HCT116 (cell line): ENCODE measurements at regions not wholly inside any gene's neighbourhood (a gene's known extent, or its start where the extent isn't known, plus 50 kb on each side); places are given as distances from the start of the nearest gene placed in this dataset.

Experiments
- CEBPB ChIP-seq: IDR thresholded peaks from 2 replicates; pipeline ENCODE4 v1.6.1; 2012; ENCODE audit warnings: low read depth
- ELF1 ChIP-seq: IDR thresholded peaks from 2 replicates; pipeline ENCODE4 v1.6.1; 2012; ENCODE audit warnings: low read depth, borderline replicate concordance
- EZH2 ChIP-seq: fragments of 200-600 bp; sonication (generic); IDR thresholded peaks from 2 replicates; pipeline ENCODE4 v1.6.1; 2017; ENCODE audit warnings: antibody characterized with exemption, mixed run types
- EZH2phosphoT487 ChIP-seq: fragments of 200-600 bp; IDR thresholded peaks from 2 replicates; pipeline ENCODE4 v1.6.1; 2018; ENCODE audit warnings: antibody characterized with exemption, borderline replicate concordance
- JUND ChIP-seq: IDR thresholded peaks from 2 replicates; pipeline ENCODE4 v1.6.1; 2012
- POLR2A ChIP-seq: IDR thresholded peaks from 2 replicates; pipeline ENCODE4 v1.7.0; 2011; ENCODE audit warnings: borderline replicate concordance; ENCODE audit not compliant: insufficient read depth, insufficient read length; ENCODE audit errors: extremely low read depth
- POLR2AphosphoS5 ChIP-seq: IDR thresholded peaks from 2 replicates; pipeline ENCODE4 v1.6.1; 2011; ENCODE audit warnings: mild to moderate bottlenecking, low read depth, low read length, moderate library complexity
- SIN3A ChIP-seq: IDR thresholded peaks from 2 replicates; pipeline ENCODE4 v1.6.1; 2012; ENCODE audit warnings: low read depth
- SP1 ChIP-seq: IDR thresholded peaks from 2 replicates; pipeline ENCODE4 v1.6.1; 2012; ENCODE audit warnings: low read depth
- YY1 ChIP-seq: IDR thresholded peaks from 2 replicates; pipeline ENCODE4 v1.6.1; 2011; ENCODE audit warnings: low read length, low read depth, moderate library complexity, mild to moderate bottlenecking; ENCODE audit not compliant: insufficient replicate concordance; ENCODE audit errors: extremely low read depth
- ZBTB33 ChIP-seq: IDR thresholded peaks from 2 replicates; pipeline ENCODE4 v1.6.1; 2011; ENCODE audit warnings: mild to moderate bottlenecking, low read length, moderate library complexity; ENCODE audit not compliant: insufficient replicate concordance; ENCODE audit errors: extremely low read depth
- ZNF274 ChIP-seq: fragments of 200-500 bp; sonication (Bioruptor generic); IDR thresholded peaks from 2 replicates; pipeline ENCODE4 v1.6.1; 2014; ENCODE audit warnings: mild to moderate bottlenecking, low read depth, low read length, inconsistent platforms
- TF ChIP-seq, protein P1 (sequence below), 3 experiments: fragments of 200-600 bp in 1 of 3; sonication (generic) in 1 of 3; IDR thresholded peaks in 2 of 3; conservative IDR thresholded peaks in 1 of 3; 2 replicates each; pipeline ENCODE4 v1.5.1; 2012 to 2017; ENCODE audit warnings: low read depth in 2 of 3, low read length in 2 of 3, antibody characterized with exemption in 1 of 3, borderline replicate concordance in 1 of 3, control low read depth in 1 of 3, mild to moderate bottlenecking in 1 of 3, mixed read lengths in 1 of 3, mixed run types in 1 of 3, moderate library complexity in 1 of 3; ENCODE audit not compliant: insufficient read depth in 1 of 3
- TF ChIP-seq, protein P2 (sequence below): IDR thresholded peaks from 2 replicates; pipeline ENCODE4 v1.6.1; 2012

- TF ChIP-seq POLR2AphosphoS5, result no peak
- no peak for TF ChIP-seq POLR2A
- TF ChIP-seq, protein P1, sequence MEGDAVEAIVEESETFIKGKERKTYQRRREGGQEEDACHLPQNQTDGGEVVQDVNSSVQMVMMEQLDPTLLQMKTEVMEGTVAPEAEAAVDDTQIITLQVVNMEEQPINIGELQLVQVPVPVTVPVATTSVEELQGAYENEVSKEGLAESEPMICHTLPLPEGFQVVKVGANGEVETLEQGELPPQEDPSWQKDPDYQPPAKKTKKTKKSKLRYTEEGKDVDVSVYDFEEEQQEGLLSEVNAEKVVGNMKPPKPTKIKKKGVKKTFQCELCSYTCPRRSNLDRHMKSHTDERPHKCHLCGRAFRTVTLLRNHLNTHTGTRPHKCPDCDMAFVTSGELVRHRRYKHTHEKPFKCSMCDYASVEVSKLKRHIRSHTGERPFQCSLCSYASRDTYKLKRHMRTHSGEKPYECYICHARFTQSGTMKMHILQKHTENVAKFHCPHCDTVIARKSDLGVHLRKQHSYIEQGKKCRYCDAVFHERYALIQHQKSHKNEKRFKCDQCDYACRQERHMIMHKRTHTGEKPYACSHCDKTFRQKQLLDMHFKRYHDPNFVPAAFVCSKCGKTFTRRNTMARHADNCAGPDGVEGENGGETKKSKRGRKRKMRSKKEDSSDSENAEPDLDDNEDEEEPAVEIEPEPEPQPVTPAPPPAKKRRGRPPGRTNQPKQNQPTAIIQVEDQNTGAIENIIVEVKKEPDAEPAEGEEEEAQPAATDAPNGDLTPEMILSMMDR (IDR thresholded peaks at IDR 0.05 in 2 of 3, conservative IDR thresholded peaks at IDR 0.05 in 1 of 3; ENCODE audit: borderline replicate concordance in 1 of 3, insufficient read depth in 1 of 3, low read depth in 2 of 3, low read length in 2 of 3), result no peak
- TF ChIP-seq CEBPB, result no peak
- TF ChIP-seq SP1, result no peak
- TF ChIP-seq, protein P2, sequence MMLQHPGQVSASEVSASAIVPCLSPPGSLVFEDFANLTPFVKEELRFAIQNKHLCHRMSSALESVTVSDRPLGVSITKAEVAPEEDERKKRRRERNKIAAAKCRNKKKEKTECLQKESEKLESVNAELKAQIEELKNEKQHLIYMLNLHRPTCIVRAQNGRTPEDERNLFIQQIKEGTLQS, result no peak
- TF ChIP-seq JUND, result no peak
- no peak for TF ChIP-seq SIN3A
- TF ChIP-seq YY1, result no peak
- no peak for TF ChIP-seq EZH2
- no peak for TF ChIP-seq EZH2phosphoT487
- no peak for TF ChIP-seq ELF1
- no peak for TF ChIP-seq ZBTB33
- no peak for TF ChIP-seq ZNF274
Observed at GRCh38 chr20:24825591-24825990, 123.5 kb upstream of the CST7 start.
